SK-N-SH (cell line): ENCODE measurements at regions not wholly inside any gene's neighbourhood (a gene's known extent, or its start where the extent isn't known, plus 50 kb on each side); places are given as distances from the start of the nearest gene placed in this dataset.

ENCODE experiments used
- CTCF ChIA-PET: fragments of 300-600, 350-600 bp; formaldehyde crosslinking; extraction: SDS; loops from one replicate; lab custom pipeline; 2021; lab: Yijun Ruan, JAX
- POLR2A ChIA-PET: fragments of 350-600 bp; sonication (Branson Sonifier 250); formaldehyde crosslinking; extraction: SDS; loops from one replicate; lab custom pipeline; 2020; ENCODE audit warnings: antibody characterized with exemption, inconsistent platforms; lab: Yijun Ruan, JAX
- DNase-seq: peaks from one replicate; pipeline ENCODE4 v3.0.0; 2012
- H2AFZ ChIP-seq: fragments of 200-600 bp; sonication (generic); 2 replicates; pipeline ENCODE4 v1.8.1; 2016; ENCODE audit warnings: antibody characterized with exemption, mild to moderate bottlenecking, low read depth
- H3F3A ChIP-seq: fragments of 200-600 bp; sonication (generic); replicated peaks from 2 replicates; pipeline ENCODE3; 2016; ENCODE audit warnings: antibody characterized with exemption, mild to moderate bottlenecking; ENCODE audit not compliant: insufficient read depth
- H3K27ac ChIP-seq, 2 experiments: fragments of 200-500 bp in 1 of 2; fragments of 200-600 bp in 1 of 2; sonication (Bioruptor generic) in 1 of 2; sonication (generic), shearing (Covaris generic) in 1 of 2; 2 replicates each; pipeline versions ENCODE4 v1.5.1 to v1.6.1; 2014 to 2016; ENCODE audit warnings: low read depth in 2 of 2, inconsistent platforms in 1 of 2, low read length in 1 of 2, mild to moderate bottlenecking in 1 of 2, mixed read lengths in 1 of 2
- H3K27me3 ChIP-seq: fragments of 200-600 bp; sonication (generic), shearing (Covaris generic); 2 replicates; pipeline ENCODE4 v1.6.1; 2016; ENCODE audit warnings: mixed run types; ENCODE audit not compliant: insufficient read depth
- H3K36me3 ChIP-seq, 2 experiments: fragments of 200-500 bp in 1 of 2; fragments of 200-600 bp in 1 of 2; sonication (Bioruptor generic) in 1 of 2; sonication (generic) in 1 of 2; replicated peaks in 1 of 2; 2 replicates each; pipeline versions ENCODE3 to v1.5.1; 2014 to 2016; ENCODE audit warnings: low read length in 1 of 2, mild to moderate bottlenecking in 1 of 2; ENCODE audit not compliant: insufficient read depth in 2 of 2, control insufficient read depth in 1 of 2
- H3K4me1 ChIP-seq, 2 experiments: fragments of 200-500 bp in 1 of 2; fragments of 200-600 bp in 1 of 2; sonication (Bioruptor generic) in 1 of 2; sonication (generic), shearing (Covaris generic) in 1 of 2; 2 replicates each; pipeline versions ENCODE4 v1.5.1 to v1.6.1; 2014 to 2016; ENCODE audit warnings: low read depth in 1 of 2, low read length in 1 of 2, mixed run types in 1 of 2; ENCODE audit not compliant: insufficient read depth in 2 of 2, control insufficient read depth in 1 of 2
- H3K4me2 ChIP-seq: fragments of 200-600 bp; sonication (generic), shearing (Covaris generic); 2 replicates; pipeline ENCODE4 v1.6.1; 2017; ENCODE audit warnings: mixed run types
- H3K4me3 ChIP-seq, 2 experiments: fragments of 200-500 bp in 1 of 2; fragments of 200-600 bp in 1 of 2; sonication (Bioruptor generic) in 1 of 2; sonication (generic), shearing (Covaris generic) in 1 of 2; 2 replicates each; pipeline versions ENCODE4 v1.5.1 to v1.8.1; 2014 to 2016; ENCODE audit warnings: low read depth in 2 of 2, inconsistent platforms in 1 of 2, low read length in 1 of 2, mild to moderate bottlenecking in 1 of 2, mixed read lengths in 1 of 2, moderate library complexity in 1 of 2
- H3K79me2 ChIP-seq: fragments of 200-600 bp; sonication (generic); 2 replicates; pipeline ENCODE4 v1.8.1; 2017; ENCODE audit warnings: mild to moderate bottlenecking; ENCODE audit not compliant: insufficient read depth
- H3K9ac ChIP-seq: fragments of 200-600 bp; sonication (generic); 2 replicates; pipeline ENCODE4 v1.6.1; 2017; ENCODE audit warnings: mixed run types
- H3K9me2 ChIP-seq: fragments of 200-600 bp; sonication (generic); 2 replicates; pipeline ENCODE4 v1.6.1; 2017; ENCODE audit warnings: mixed run types
- H3K9me3 ChIP-seq: fragments of 200-600 bp; sonication (generic); 2 replicates; pipeline ENCODE4 v1.6.1; 2017; ENCODE audit warnings: mixed run types, mild to moderate bottlenecking, moderate library complexity
- H4K20me1 ChIP-seq: fragments of 200-600 bp; sonication (generic); 2 replicates; pipeline ENCODE4 v1.6.1; 2017; ENCODE audit warnings: mild to moderate bottlenecking, mixed run types; ENCODE audit not compliant: insufficient read depth
- CHD2 ChIP-seq: fragments of 150-350 bp; IDR thresholded peaks from 2 replicates; pipeline ENCODE4 v1.6.1; 2018; ENCODE audit warnings: low read length; ENCODE audit not compliant: partially characterized antibody
- EP300 ChIP-seq, 2 experiments: IDR thresholded peaks; 2 replicates each; pipeline versions ENCODE4 v1.4.0 to v1.6.1; 2012; ENCODE audit warnings: borderline replicate concordance in 1 of 2, low read depth in 1 of 2, low read length in 1 of 2
- EZH2phosphoT487 ChIP-seq: fragments of 200-600 bp; sonication (generic); IDR thresholded peaks from 2 replicates; pipeline ENCODE4 v1.6.1; 2017; ENCODE audit warnings: low read depth, mixed run types, mild to moderate bottlenecking, antibody characterized with exemption, moderate library complexity, borderline replicate concordance
- MAX ChIP-seq: IDR thresholded peaks from 2 replicates; pipeline ENCODE4 v1.4.0; 2012; ENCODE audit warnings: low read depth
- NRF1 ChIP-seq: IDR thresholded peaks from 2 replicates; pipeline ENCODE4 v1.6.1; 2012; ENCODE audit warnings: low read depth, mild to moderate bottlenecking, low read length
- PBX3 ChIP-seq: IDR thresholded peaks from 2 replicates; pipeline ENCODE4; 2012
- RAD21 ChIP-seq: IDR thresholded peaks from 2 replicates; pipeline ENCODE4 v1.6.1; 2012; ENCODE audit warnings: mild to moderate bottlenecking, low read length
- REST ChIP-seq: IDR thresholded peaks from 2 replicates; pipeline ENCODE4 v1.6.1; 2012; ENCODE audit warnings: mild to moderate bottlenecking, low read depth, low read length, moderate library complexity
- RXRA ChIP-seq: IDR thresholded peaks from 2 replicates; pipeline ENCODE4 v1.4.0; 2012; ENCODE audit warnings: low read depth, mild to moderate bottlenecking, borderline replicate concordance
- SIN3A ChIP-seq: IDR thresholded peaks from 2 replicates; pipeline ENCODE4 v1.6.1; 2012; ENCODE audit warnings: low read depth, mild to moderate bottlenecking, low read length, moderate library complexity, borderline replicate concordance
- YY1 ChIP-seq: IDR thresholded peaks from 2 replicates; pipeline ENCODE4 v1.4.0; 2012; ENCODE audit warnings: low read depth, mild to moderate bottlenecking
- ZBTB33 ChIP-seq: IDR thresholded peaks from 2 replicates; pipeline ENCODE4 v1.4.0; 2012; ENCODE audit warnings: low read depth, borderline replicate concordance
- WGBS: methylation state at CpG from one replicate; pipeline ENCODE4 v1.1.6; 2017; ENCODE audit warnings: low lambda C conversion rate; 5-methylcytosine and 5-hydroxymethylcytosine counted together

- H3K27ac ChIP-seq, result no peak overlapping the region
These were observed 76.0 kb upstream of the MYL2 start for GRCh38 chr12:110996415-110996814.

More at GRCh38 chr12:110996415-110996814, 76.0 kb upstream of the MYL2 start:
- Histone ChIP-seq H3F3A (no peaks in the 10 kb centered on the region), H3K36me3 (no peaks in the 10 kb centered on the region), H2AFZ (no peak overlapping the region), H3K4me3 (no peak overlapping the region), H3K79me2 (no peaks in the 10 kb centered on the region), H3K4me1 (peaks cover 0 to 6% of the 10 kb centered on the region in 2 experiments; a peak in 1 of 4 replicates), H3K9ac (no peak overlapping the region), H3K27me3 (no peaks in the 10 kb centered on the region), H3K9me2 (no peaks in the 10 kb centered on the region), H3K9me3 (no peaks in the 10 kb centered on the region)
- POLR2A ChIA-PET, result no interaction called here
- WGBS, result 46% methylated on average over 5 of the region's 5 CpGs
- DNase-seq, result no peak
- TF ChIP-seq ZBTB33 (no peak), RAD21 (no peak), SIN3A (no peak), MAX (no peak), RXRA (no peak), YY1 (no peak), NRF1 (no peak), EZH2phosphoT487 (no peak), PBX3 (no peak), CHD2 (no peak), REST (no peak), EP300 (IDR thresholded peaks at IDR 0.05; ENCODE audit: borderline replicate concordance in 1 of 2, low read depth in 1 of 2, low read length in 1 of 2) (no peak)
- TF ChIP-seq, all 33 proteins: peak for 0
- H4K20me1 ChIP-seq, result no peaks in the 10 kb centered on the region
- CTCF ChIA-PET, result interaction anchor here (0.7 kb wide), 1 partner anchor 27 kb away, joined by 3 read pairs; no protein-coding TSS in a partner anchor
- no peak overlapping the region for H3K4me2 ChIP-seq
